GM19452 (cell line): ENCODE measurements at regions not wholly inside any gene's neighbourhood (a gene's known extent, or its start where the extent isn't known, plus 50 kb on each side); places are given as distances from the start of the nearest gene placed in this dataset.
"Not testable (repeated sequence)": the region's sequence is repeated elsewhere in the genome, so short reads cannot be mapped to it uniquely, and the experiment has no call there.

Experiments used
- ATAC-seq: cut with Tn5 transposase; IDR thresholded peaks from one replicate; pipeline ENCODE4 v1.9.1; 2021; ENCODE audit not compliant: unreplicated experiment

DNA sequence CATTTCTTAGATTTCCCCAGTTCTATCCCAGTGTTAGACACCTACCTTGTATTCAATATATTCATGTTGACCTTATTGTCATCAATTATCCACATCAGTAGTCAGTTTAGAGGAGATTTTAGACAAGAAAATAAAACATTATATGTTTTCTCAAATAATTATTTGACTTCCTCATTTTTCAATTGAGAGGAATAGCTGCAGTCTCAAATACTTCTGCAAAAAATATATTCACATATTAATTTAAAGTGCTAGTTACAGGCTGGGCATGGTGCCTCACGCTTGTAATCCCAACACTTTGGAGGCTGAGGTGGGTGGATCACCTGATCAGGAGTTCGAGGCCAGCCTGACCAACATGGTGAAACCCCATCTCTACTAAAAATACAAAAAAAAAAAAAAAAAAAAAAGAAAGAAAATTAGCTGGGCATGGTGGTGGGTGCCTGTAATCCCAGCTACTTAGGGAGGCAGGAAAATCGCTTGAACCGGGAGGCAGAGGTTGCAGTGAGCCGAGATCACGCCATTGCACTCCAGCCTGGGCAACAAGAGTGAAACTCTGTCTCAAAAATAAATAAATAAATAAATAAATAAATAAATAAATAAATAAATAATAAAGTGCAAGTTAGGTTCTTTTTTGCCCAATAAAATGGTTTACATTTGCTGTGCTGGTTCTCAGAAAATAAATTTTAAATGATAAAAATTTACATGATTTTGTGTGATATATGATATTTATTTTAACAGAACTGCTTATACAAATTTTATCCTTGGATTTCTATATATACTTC is 565.3 kb upstream of the GOLIM4 start:
- ATAC-seq = not testable (repeated sequence)

DNA sequence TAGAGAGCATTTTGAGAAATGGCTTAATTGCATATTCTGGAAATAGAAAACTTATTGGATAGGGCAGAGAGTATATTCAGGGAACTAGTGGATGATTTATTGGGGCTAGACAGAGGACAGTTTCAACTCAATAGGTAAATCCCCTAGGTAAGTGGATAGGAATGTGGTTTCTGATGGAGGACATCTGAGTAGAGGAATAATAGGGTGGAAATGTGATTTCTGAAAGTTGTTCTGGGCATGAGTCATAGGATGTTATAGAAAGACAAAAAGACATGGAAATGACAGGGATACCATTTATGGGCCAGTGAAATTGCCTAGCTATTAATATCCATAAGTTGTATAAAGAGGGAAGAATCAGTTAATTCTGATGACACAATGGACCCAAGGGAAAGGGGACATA is 563.3 kb upstream of the GOLIM4 start:
- no peak for ATAC-seq

DNA sequence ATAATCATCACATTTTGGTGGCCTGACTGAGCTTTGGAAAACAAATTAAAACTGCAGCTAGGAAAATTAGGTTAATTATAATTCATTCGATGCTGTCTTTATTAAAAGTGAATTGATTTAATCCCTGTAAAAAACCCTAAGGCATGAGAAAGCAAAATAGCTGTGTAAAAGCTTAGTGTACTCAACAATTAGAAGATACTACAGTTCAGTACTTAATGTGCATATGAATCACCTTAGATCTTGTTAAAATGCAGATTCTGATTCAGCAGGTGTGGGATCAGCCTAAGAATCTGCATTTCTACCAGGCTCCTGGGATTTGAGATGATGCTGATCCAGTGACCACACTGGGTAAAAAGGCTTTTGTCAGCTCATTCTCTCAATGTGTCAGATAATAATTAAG is 559.9 kb upstream of the GOLIM4 start:
- ATAC-seq = no peak

DNA sequence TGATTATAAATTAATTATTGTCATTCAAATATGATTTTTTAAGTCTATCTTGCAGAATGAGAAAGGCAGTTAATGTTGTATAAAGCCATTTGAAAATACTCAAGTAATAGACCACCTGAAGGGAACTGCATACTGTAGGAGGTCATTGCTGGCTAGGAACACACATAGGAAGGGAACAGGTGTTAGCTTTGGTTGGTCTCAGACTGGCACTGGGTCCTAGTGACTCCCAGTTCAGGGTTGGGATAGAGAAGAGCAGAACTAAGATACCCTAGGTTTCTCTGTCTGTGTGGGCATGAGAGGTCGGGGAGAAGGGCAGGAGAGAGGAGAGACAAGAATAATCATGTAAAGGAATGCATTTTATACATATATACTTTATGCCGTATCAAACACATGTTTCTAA is 559.0 kb upstream of the GOLIM4 start:
- ATAC-seq = no peak

DNA sequence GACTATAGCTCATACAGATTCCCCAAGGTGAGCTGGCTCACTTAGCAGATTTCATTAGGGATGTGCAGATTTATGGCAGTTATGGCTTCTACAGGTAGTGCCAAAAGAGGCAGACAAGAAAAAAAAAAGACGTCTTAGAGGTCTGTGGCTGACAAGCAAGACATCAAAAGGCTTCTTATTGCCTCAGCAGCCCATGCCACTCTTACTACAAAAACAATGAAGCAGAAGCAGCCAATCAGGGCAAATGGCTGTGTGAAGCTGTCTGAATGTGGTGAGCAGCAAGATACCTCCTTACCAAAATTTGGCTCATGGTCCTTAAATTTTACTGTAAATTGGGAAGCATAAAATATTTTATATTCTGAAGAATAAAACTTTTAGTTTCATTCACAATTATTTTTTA is 557.5 kb upstream of the GOLIM4 start:
- ATAC-seq = no peak

DNA sequence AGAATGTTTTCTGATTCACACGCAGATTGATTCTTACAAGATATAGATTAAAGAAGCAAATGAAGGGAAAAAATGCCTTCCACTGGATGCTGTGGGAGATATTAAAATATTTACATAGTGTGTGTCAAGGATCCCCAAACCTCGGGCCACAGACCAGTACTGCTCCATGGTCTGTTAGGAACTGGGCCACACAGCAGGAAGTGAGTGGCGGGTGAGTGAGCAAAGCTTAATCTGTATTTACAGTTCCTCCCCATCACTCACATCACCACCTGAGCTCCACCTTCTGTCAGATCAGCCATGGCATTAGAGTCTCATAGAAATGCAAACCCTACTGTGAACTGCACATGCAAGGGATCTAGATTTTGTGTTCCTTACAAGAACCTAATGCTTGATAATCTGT is 552.6 kb upstream of the GOLIM4 start:
- no peak for ATAC-seq

DNA sequence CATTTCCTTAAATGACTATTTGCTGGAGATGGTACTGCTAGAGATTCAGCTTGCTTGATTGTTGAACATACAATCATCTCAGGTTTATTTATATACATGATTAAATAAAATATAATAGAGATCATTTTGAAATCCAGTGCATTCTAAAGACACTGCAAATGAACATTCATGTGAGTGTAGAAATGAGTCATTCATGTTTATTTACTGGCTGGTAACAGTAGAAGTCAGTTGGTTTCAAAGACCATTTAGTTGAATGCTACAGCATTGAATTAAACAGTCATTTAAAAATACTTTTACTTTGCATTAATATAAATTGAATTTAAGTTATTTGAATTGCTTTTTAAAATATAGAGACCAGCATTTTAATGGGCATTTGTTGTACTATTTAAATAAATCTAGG is 551.9 kb upstream of the GOLIM4 start:
- ATAC-seq = no peak

DNA sequence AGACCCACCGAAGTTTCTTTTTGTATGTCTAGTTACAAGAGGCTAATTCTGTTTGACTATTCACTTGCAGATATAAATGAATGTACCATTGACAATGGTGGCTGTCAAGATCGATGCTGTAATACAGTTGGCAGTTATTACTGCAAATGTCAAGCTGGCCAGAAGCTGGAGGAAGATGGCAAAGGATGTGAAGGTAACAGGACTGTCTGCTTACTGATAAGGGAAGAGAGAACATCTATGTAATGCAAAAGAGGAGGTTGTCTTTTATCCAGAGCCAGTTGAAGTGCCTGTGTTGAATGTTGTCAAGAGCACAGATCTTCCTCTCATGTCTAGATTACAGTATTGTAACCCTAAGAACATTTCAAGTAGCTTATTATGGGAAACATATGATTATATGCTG is 549.5 kb upstream of the GOLIM4 start:
- no peak for ATAC-seq

DNA sequence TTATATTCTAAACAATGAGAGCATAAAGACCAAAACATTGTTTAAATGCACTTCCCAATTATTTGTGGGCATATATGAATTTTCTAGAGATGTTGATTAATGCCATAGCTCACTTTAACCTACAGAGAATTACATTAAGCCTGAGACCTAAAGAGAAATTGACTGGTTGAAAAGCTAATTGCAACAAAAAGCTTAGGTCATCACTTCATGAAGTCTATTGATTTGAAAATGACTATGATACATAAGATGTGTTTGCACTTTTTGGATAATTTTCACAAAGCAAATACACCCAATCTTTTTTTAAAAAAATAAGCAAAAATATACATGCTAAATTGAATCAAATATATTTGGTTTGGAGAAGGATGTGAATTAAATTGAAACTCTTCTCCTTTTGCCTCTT is 532.8 kb upstream of the GOLIM4 start:
- ATAC-seq = no peak

DNA sequence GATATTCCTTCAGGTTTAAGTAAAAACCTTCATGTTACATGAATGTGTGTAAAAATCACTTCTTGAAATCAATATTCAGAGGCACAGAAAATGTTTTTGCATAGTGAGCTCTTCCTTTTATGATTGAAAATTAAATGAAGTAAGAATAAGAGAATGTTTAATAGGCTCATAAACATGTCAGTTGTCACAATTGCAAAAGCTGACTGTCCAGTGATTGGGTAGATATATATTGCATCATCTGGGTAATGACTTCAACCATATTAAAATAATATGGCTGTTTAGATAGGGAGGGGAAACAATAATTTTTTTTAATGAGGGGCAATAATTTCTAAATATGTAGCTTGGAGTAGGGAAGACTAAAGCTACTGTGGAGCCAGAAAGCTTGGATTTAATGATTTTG is 529.8 kb upstream of the GOLIM4 start:
- ATAC-seq = no peak

DNA sequence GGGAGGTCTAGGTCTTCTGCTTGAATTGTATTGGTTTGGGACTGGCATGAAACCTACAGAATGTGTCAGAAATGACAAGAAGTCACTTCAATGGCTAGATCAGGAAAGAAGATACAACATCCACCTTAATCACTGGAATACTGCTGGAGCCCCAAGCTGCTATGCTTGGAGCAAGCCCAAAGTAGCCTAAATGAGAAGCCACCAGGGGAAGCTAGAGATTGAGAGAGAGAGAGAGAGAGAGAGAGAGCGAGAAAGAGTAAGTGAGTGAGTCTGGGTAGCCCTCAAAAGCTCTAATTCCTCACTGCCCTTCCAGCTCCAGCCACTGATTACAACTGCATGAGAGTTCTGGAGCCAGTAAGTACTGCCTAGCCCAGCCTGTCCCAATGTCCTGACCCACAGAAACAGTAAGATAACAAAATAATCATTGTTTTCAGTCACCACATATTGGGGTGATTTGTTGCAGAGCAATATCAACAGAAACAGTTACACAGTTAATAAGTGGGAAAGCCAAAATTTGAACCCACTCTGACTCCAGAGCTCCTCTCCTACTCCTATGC is 529.2 kb upstream of the GOLIM4 start:
- no peak for ATAC-seq

DNA sequence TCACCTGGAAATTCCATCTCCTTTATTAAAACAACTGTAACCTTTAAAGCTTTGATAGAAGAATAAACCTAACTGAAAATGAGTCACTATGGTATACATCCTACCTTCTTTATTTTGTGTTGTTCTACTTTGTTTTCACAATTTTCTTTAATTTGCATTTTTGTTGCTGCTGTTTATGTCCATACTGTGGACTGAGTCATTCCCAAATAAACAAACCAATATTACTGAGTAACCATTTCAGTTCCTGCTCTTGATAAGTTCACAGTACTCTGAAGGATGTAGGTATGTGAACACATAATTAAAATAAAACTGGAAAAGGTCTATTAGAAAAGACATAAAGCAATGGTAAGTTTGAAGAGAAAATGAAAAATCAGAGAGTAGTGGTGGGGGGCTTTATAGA is 528.5 kb upstream of the GOLIM4 start:
- ATAC-seq = no peak

DNA sequence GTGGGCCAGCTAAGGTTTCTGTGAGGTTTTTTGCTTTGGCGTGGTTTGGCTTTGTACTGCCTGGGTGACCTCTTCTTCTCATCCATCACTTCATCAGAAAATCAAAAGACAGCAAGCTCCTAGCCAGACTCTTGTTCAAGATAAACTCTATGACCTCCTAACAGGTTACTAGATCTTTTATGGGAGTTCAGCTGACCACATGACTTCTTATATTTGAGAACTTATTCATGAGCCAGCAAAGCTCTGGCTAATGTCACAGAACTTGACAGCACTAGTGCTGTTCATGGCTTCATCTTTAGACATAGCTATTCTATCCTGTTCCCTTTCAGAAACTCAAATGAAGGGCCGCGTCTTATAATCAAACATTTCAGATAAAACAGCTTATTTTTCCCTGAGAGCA is 527.1 kb upstream of the GOLIM4 start:
- no peak for ATAC-seq

DNA sequence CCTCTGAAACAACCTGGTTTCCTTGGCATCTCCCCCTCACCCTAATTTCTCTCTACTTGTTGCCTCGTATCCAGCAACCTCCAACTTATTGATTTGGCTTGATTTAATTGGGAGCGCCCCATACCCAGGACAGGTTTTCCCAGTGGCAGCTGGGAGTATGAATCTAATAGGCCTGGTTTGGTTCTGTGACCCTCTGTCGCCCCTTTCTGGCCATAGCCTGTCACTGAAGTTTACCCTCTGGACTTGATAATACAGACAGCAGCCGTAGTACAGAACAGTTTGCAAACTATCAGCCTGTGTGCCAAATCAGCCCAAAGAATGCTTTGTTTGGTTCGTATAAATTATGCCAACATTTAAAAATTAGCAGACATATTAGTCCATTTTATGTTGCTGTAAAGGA is 525.1 kb upstream of the GOLIM4 start:
- no peak for ATAC-seq

DNA sequence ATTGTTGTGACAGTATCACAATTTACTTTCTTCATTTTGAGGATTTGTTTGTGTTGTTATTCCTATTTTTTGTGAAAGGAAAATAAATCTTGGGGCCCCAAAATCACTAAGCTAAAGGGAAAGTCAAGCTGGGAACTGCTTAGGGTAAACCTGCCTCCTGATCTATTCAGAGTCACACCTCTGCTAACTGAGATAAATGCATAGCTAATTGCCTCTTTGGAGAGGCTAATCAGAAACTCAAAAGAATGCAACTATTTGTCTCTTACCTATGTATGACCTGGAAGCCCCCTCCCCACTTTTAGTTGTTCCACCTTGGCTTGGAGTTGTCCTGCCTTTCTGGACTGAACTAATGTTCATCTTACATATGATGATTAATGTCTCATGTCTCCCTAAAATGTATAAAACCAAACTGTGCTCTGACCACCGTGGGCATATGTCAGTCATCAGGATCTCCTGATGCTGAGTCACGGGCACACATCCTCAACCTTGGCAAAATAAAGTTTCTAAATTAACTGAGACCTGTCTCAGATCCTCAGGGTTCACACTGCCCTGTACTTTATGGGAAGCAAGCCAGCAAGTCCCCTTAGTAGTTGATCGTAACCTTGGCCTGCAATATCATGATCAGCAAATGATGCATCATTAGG is 523.2 kb upstream of the GOLIM4 start:
- no peak for ATAC-seq

DNA sequence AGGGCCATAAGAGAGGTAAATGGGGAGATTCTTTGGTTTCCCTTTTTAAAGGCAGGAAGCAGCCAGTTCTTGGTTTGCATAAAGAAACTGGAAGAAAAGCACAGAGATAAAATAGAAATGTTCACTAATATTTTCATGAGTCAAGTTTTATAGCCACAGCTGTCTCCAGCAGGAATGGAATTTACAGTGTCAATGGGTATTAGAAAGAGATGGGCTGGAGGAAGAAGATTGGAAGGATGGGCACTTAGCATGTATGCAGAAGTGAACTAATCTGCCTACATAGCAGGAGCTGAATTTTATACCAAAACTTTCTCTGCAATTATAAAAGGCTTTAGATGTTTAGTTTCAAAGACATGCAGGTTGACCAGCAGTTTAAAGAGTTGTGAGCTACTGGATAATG is 521.9 kb upstream of the GOLIM4 start:
- no peak for ATAC-seq

DNA sequence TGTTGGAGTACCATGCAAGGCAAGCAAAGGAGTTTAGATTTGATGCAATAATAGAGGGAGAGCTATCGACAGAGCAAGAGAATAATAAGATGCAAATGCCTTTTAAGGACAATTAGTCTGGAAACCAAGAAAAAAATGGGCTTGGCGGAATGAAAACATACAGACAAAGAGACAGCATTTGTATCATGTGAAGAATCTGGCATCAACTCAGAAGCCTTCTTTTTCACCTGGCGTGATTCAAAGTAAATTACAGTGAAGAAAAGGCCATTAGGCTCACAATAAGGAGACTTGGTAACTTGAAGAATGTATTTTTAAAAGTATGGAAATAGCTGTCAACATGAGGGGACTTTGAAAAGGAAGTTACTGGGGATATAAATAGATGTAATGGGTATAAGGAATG is 521.2 kb upstream of the GOLIM4 start:
- no peak for ATAC-seq

DNA sequence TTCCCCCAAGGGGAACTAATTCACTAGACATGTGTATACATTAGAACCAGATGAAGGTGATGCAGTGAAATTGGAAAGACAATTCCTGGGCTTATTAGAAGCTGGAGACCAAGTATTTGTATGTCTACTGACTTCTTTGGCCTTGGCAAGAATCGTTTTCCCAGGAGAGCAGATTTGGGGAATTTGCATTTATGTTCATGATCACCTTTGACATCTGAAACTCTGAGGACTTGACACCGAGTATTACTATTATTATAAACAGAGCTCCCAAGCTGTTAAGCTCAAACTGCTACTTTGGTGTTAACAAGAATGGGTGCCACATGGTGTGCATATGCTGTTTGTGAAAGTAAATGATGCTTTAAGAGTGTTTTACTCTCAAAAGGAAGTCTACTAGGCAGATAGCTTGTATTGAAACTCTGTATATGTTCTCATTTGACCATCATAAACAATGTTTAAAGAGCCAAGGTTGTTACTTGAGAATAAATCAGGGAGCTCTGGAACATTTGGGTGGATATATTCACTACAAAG is 519.8 kb upstream of the GOLIM4 start:
- no peak for ATAC-seq

DNA sequence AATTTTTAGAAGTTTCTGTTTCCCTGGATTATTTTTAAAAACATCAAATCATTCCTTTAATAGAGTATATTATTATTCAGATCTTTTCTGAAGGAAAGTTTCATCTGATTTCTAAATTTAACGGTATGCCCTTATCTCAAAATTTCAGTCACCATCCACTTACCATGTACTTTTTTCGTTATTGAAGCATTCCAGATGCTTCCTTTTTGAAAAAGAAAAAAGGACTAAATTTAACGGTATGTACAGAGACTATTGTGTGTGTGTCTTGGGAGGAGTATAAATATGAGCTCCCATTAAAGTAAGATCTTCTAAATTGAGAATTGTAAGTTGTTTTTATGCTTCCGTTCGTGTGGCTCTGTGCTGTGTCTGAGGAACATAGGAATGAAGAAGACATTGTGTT is 517.4 kb upstream of the GOLIM4 start:
- no peak for ATAC-seq

DNA sequence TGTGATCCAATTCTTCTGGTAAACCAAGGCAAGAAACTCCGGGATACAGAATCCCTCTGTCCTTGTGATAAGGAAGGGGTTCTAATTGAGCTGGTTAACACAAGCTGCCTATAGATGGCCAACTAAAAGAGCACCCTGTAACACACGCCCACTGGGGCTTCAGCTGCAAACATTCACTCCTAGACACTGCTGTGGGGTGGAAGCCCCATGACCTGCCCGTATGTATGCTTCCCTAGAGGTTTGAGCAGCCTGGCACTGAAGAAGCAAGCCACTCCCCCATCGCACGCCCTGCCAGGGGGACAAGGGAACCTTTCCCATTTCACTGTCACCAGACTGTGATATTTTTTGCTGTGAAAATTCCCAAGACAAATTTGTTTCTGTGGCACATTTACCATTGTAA is 516.9 kb upstream of the GOLIM4 start:
- no peak for ATAC-seq

DNA sequence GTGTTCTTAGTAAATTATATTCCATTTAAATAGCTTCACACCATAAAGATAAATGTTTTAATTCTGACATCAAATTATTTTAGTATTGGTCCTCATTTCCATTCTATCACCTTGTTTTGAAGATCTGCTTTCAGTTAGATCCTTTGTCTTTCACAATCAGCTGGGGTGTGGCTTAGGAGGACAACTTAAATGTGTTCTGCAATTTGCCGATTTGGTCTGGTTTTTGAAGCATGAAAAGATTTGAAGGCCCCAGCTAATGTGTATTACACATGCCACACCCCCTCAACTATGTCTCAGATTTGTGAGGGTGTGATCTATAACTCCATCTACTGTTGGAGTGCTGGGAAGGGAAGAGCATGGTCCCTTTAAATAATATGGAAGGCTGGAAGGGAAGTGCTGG is 516.1 kb upstream of the GOLIM4 start:
- ATAC-seq = no peak

DNA sequence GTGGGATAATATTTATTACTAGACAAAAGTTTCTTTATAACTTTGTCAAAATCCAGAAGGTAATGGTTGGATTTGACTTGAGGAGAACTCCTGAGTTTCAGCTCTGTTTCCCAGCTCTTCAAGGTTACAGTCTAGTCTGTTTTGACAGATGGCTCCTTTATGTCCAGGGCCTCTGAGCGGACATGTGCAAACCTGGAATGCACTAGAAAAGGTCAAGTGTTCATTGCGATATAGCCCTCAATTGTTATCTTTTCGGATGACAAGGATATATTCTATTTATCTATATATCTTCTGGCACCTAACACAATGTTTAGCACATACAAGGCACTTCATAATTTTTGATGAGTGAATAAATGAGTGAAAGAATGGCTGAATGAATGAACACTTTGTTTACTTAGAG is 513.2 kb upstream of the GOLIM4 start:
- no peak for ATAC-seq
